NB4 (cell line): ENCODE measurements at regions not wholly inside any gene's neighbourhood (a gene's known extent, or its start where the extent isn't known, plus 50 kb on each side); places are given as distances from the start of the nearest gene placed in this dataset.

Experiments
- MYC ChIP-seq: IDR thresholded peaks from 2 replicates; pipeline ENCODE4 v1.6.1; 2011; ENCODE audit warnings: low read depth, low read length
- POLR2A ChIP-seq: IDR thresholded peaks from 2 replicates; pipeline ENCODE4 v1.6.1; 2011; ENCODE audit warnings: mild to moderate bottlenecking; ENCODE audit not compliant: insufficient read length; ENCODE audit errors: extremely low read depth
- TF ChIP-seq, protein P1 (sequence below): IDR thresholded peaks from one replicate; pipeline ENCODE4 v1.5.1; 2012; ENCODE audit warnings: low read depth, low read length

DNA sequence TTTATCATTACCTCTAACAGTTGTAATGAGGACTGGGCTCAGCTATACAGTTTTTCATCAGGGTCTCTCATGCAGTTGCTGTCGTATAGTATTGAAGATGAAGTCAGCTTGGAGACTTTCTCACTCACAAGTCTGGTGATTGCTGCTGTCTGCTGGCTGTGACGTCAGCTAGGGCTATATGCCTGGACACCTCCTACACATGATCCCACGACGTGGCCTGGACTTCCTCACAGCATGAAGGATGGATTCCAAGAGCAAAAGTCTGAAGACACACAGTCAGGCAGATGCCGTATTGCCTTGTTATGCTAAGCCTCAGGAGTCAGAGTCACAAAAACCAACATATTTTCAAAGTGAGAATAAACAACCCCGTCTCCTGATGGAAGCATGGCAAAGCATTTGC, 193.3 kb downstream of the LURAP1L start:
- TF ChIP-seq, protein P1, sequence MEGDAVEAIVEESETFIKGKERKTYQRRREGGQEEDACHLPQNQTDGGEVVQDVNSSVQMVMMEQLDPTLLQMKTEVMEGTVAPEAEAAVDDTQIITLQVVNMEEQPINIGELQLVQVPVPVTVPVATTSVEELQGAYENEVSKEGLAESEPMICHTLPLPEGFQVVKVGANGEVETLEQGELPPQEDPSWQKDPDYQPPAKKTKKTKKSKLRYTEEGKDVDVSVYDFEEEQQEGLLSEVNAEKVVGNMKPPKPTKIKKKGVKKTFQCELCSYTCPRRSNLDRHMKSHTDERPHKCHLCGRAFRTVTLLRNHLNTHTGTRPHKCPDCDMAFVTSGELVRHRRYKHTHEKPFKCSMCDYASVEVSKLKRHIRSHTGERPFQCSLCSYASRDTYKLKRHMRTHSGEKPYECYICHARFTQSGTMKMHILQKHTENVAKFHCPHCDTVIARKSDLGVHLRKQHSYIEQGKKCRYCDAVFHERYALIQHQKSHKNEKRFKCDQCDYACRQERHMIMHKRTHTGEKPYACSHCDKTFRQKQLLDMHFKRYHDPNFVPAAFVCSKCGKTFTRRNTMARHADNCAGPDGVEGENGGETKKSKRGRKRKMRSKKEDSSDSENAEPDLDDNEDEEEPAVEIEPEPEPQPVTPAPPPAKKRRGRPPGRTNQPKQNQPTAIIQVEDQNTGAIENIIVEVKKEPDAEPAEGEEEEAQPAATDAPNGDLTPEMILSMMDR = no peak
- TF ChIP-seq MYC (no peak), POLR2A (no peak)
